ENCODE measurements at regions not wholly inside any gene's neighbourhood (a gene's known extent, or its start where the extent isn't known, plus 50 kb on each side); places are given as distances from the start of the nearest gene placed in this dataset.
"Not testable (repeated sequence)": the region's sequence is repeated elsewhere in the genome, so short reads cannot be mapped to it uniquely, and the experiment has no call there.

DNA sequence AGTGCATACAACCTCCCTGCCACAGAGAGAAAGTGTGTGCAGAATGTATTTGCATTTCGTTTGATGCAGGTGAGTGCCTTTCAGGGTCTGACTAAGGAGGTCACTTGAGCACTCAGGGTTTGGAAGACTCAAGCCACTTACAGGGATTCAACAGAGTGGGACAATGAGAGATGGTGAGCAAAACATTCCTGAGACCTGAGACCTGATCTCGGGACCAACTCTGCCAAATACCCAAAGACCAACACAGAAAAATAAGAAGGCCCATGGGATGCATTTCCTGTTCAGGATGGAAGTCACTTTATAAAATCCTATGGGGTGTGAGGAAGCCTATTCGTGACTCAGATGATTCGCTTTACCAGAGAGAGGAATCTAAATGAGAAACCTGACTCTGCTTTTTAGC lies 65.2 kb upstream of the LARGE1 start:
- no peak overlapping the region for H3K4me3 ChIP-seq (ENCODE audit: severe bottlenecking)
- no peaks in the 10 kb centered on the region for H3K36me3 ChIP-seq (ENCODE audit: low read depth)
- no peaks in the 10 kb centered on the region for H3K9me3 ChIP-seq (ENCODE audit: severe bottlenecking)
- no peaks in the 10 kb centered on the region for H3K27me3 ChIP-seq (ENCODE audit: insufficient read depth, poor library complexity, severe bottlenecking)
- DNase-seq (ENCODE audit: low spot score) (no peak), ATAC-seq (ENCODE audit: low read depth) (no peak)
- TF ChIP-seq, protein P1, sequence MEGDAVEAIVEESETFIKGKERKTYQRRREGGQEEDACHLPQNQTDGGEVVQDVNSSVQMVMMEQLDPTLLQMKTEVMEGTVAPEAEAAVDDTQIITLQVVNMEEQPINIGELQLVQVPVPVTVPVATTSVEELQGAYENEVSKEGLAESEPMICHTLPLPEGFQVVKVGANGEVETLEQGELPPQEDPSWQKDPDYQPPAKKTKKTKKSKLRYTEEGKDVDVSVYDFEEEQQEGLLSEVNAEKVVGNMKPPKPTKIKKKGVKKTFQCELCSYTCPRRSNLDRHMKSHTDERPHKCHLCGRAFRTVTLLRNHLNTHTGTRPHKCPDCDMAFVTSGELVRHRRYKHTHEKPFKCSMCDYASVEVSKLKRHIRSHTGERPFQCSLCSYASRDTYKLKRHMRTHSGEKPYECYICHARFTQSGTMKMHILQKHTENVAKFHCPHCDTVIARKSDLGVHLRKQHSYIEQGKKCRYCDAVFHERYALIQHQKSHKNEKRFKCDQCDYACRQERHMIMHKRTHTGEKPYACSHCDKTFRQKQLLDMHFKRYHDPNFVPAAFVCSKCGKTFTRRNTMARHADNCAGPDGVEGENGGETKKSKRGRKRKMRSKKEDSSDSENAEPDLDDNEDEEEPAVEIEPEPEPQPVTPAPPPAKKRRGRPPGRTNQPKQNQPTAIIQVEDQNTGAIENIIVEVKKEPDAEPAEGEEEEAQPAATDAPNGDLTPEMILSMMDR (IDR thresholded peaks at IDR 0.05; ENCODE audit: poor library complexity, severe bottlenecking), result no peak
- H3K4me1 ChIP-seq (ENCODE audit: insufficient read depth, poor library complexity, severe bottlenecking), result no peaks in the 10 kb centered on the region
- H3K27ac ChIP-seq (ENCODE audit: poor library complexity, severe bottlenecking), result no peak overlapping the region

DNA sequence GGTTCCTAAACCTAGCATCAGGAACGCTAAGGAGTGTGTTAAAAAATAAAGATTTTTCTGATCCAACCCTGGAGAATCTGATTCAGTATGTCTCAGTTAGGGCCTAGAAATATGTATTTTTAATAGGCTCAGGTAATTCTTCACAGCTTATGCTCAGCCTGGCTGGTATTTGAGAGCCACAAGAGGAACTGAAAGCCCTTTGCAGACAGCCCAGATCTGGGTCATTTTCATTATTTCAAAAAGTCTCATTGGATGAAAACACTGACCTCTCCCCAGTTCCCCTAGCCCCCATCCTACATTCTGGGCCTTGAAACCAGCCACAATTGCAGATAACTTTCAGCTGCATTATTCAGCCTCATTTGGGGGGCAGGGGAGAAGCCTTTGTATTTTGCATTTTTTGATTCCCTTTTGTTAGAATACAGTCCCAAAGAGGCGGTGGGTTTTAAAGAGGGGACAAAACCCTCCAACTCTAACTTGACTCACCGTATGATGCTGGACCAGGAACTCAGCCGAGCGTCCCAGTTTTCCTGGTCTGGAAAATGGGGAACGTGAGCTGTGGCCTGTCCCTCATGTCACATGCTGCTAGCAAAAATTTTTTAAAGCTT lies 66.0 kb upstream of the LARGE1 start:
- H3K36me3 ChIP-seq (ENCODE audit: low read depth), result no peaks in the 10 kb centered on the region
- no peaks in the 10 kb centered on the region for H3K4me1 ChIP-seq (ENCODE audit: insufficient read depth, poor library complexity, severe bottlenecking)
- H3K27ac ChIP-seq (ENCODE audit: poor library complexity, severe bottlenecking), result no peak overlapping the region
- TF ChIP-seq, protein P1 (IDR thresholded peaks at IDR 0.05; ENCODE audit: poor library complexity, severe bottlenecking), result no peak
- H3K4me3 ChIP-seq (ENCODE audit: severe bottlenecking), result no peak overlapping the region
- H3K9me3 ChIP-seq (ENCODE audit: severe bottlenecking), result no peaks in the 10 kb centered on the region
- ATAC-seq (ENCODE audit: low read depth), result no peak
- H3K27me3 ChIP-seq (ENCODE audit: insufficient read depth, poor library complexity, severe bottlenecking), result no peaks in the 10 kb centered on the region
- DNase-seq (ENCODE audit: low spot score), result no peak

DNA sequence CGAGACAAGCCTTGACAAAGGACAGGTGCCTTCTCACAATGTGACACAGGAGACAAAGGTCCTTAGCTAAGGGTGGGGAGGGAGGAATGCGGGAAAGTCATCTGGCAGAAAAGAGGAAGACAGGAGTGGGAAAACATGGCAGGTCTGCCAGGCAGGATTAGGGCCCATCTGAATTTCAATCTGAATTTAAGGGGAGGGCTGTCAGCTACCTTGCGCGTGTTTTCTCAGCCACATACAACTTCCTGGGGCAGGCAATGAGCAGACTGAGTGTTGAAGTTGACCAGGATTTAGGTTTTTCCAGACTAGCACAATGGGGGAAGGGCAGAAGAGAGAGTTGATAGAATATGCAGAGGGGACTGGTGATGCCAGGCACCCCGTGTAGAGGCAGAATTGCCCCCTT lies 66.7 kb upstream of the LARGE1 start:
- Histone ChIP-seq H3K9me3 (ENCODE audit: severe bottlenecking) (no peaks in the 10 kb centered on the region), H3K4me3 (ENCODE audit: severe bottlenecking) (no peak overlapping the region), H3K27ac (ENCODE audit: poor library complexity, severe bottlenecking) (no peak overlapping the region), H3K36me3 (ENCODE audit: low read depth) (no peaks in the 10 kb centered on the region), H3K4me1 (ENCODE audit: insufficient read depth, poor library complexity, severe bottlenecking) (no peaks in the 10 kb centered on the region), H3K27me3 (ENCODE audit: insufficient read depth, poor library complexity, severe bottlenecking) (no peaks in the 10 kb centered on the region)
- TF ChIP-seq, protein P1 (IDR thresholded peaks at IDR 0.05; ENCODE audit: poor library complexity, severe bottlenecking), result no peak
- DNase-seq (ENCODE audit: low spot score), result no peak
- no peak for ATAC-seq (ENCODE audit: low read depth)

- H3K36me3 ChIP-seq (ENCODE audit: low read depth); ATAC-seq (ENCODE audit: low read depth); H3K27me3 ChIP-seq (ENCODE audit: insufficient read depth, poor library complexity, severe bottlenecking); H3K4me1 ChIP-seq (ENCODE audit: insufficient read depth, poor library complexity, severe bottlenecking); H3K27ac ChIP-seq (ENCODE audit: poor library complexity, severe bottlenecking); H3K4me3 ChIP-seq (ENCODE audit: severe bottlenecking); H3K9me3 ChIP-seq (ENCODE audit: severe bottlenecking); DNase-seq (ENCODE audit: low spot score): not testable (repeated sequence)
Observed at GRCh38 chr22:33989263-33989662, 69.0 kb upstream of the LARGE1 start.

DNA sequence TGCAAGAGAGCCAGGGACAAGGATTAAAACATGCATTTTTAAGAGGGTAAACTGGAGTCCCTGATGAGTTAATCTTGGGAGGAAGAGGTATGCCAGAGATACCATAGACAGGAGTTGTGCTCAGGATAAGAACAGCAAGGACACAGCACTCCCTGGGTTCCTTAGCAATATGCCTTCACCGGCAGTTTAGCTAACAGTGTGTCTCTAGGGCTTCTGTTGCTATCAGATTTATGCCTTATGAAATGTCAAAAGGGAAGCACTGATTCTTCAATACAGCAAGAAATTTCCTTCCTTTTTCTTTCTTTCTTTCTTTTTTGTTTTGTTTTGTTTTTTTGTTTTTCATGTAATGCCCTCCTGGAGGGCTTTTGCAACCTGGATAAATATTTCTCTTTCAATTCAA lies 71.3 kb upstream of the LARGE1 start:
- ATAC-seq (ENCODE audit: low read depth) (no peak), DNase-seq (ENCODE audit: low spot score) (no peak)
- Histone ChIP-seq H3K27me3 (ENCODE audit: insufficient read depth, poor library complexity, severe bottlenecking) (no peaks in the 10 kb centered on the region), H3K4me1 (ENCODE audit: insufficient read depth, poor library complexity, severe bottlenecking) (no peaks in the 10 kb centered on the region), H3K27ac (ENCODE audit: poor library complexity, severe bottlenecking) (no peak overlapping the region), H3K36me3 (ENCODE audit: low read depth) (no peaks in the 10 kb centered on the region), H3K4me3 (ENCODE audit: severe bottlenecking) (no peak overlapping the region), H3K9me3 (ENCODE audit: severe bottlenecking) (no peaks in the 10 kb centered on the region)
- TF ChIP-seq, protein P1 (IDR thresholded peaks at IDR 0.05; ENCODE audit: poor library complexity, severe bottlenecking), result no peak
